HFF-Myc (cell line): ENCODE measurements at regions not wholly inside any gene's neighbourhood (a gene's known extent, or its start where the extent isn't known, plus 50 kb on each side); places are given as distances from the start of the nearest gene placed in this dataset.

Source experiments
- DNase-seq: peaks from one replicate; pipeline ENCODE4 v3.0.0-alpha.2; 2011; ENCODE audit warnings: low read depth; ENCODE audit errors: extremely low read depth
- H3K4me3 ChIP-seq: replicated peaks from 2 replicates; pipeline ENCODE4 v1.5.1; 2011; ENCODE audit warnings: low read depth, mild to moderate bottlenecking, control low read depth, low read length
- CTCF ChIP-seq: IDR thresholded peaks from 2 replicates; pipeline ENCODE4 v1.5.1; 2012; ENCODE audit warnings: mild to moderate bottlenecking, low read depth, low read length, control low read depth; ENCODE audit errors: missing control alignments

GRCh38 chr11:130787973-130788570, 128.2 kb downstream of the SNX19 start:
- no peak for TF ChIP-seq CTCF
- no peak for DNase-seq
- no peak overlapping the region for H3K4me3 ChIP-seq

GRCh38 chr11:130789056-130789640, 127.1 kb downstream of the SNX19 start:
- H3K4me3 ChIP-seq: no peak overlapping the region
- no peak for DNase-seq
- no peak for TF ChIP-seq CTCF

GRCh38 chr11:130790689-130791088, 125.6 kb downstream of the SNX19 start:
- H3K4me3 ChIP-seq: no peak overlapping the region
- TF ChIP-seq CTCF: no peak
- no peak for DNase-seq

- no peak for DNase-seq
- no peak overlapping the region for H3K4me3 ChIP-seq
- TF ChIP-seq CTCF: no peak
Observed at GRCh38 chr11:130792772-130793171, 123.5 kb downstream of the SNX19 start.

GRCh38 chr11:130796828-130797227, 119.5 kb downstream of the SNX19 start:
- no peak for TF ChIP-seq CTCF
- no peak overlapping the region for H3K4me3 ChIP-seq
- DNase-seq: no peak

GRCh38 chr11:130798280-130798679, 118.0 kb downstream of the SNX19 start:
- peak; percentile 79 for DNase-seq
- TF ChIP-seq CTCF: no peak

GRCh38 chr11:130798801-130799200, 117.5 kb downstream of the SNX19 start:
- no peak for TF ChIP-seq CTCF
- no peak for DNase-seq
- H3K4me3 ChIP-seq: no peak overlapping the region

More at GRCh38 chr11:130798280-130798679, 118.0 kb downstream of the SNX19 start:
- H3K4me3 ChIP-seq: no peak overlapping the region
